Omental fat pad (tissue), 3 donors: ENCODE measurements at regions not wholly inside any gene's neighbourhood (a gene's known extent, or its start where the extent isn't known, plus 50 kb on each side); places are given as distances from the start of the nearest gene placed in this dataset.

ENCODE experiments used
- ATAC-seq: fragments of 150-250 bp; one replicate; pipeline ENCODE4 v1.9.1; 2016; ENCODE audit warnings: mild to moderate bottlenecking, moderate library complexity; ENCODE audit not compliant: low FRiP score
- DNase-seq: peaks from one replicate; pipeline ENCODE4 v3.0.0-alpha.2; 2019; ENCODE audit warnings: low spot score
- CTCF ChIP-seq, 3 donors: fragments of 450-650 bp; IDR thresholded peaks; one replicate each; pipeline ENCODE4 v1.5.1; 2016 to 2017; ENCODE audit warnings: antibody characterized with exemption in 3 of 3, mild to moderate bottlenecking in 3 of 3, moderate library complexity in 2 of 3

- ATAC-seq (no peak), DNase-seq (no peak)
- no peak for TF ChIP-seq CTCF (IDR thresholded peaks at IDR 0.05)
Measured at GRCh38 chr21:15992171-15992570, 262.4 kb downstream of the USP25 start.

GRCh38 chr21:15993951-15994350 is 264.2 kb downstream of the USP25 start:
- ATAC-seq (no peak), DNase-seq (no peak)
- TF ChIP-seq CTCF (IDR thresholded peaks at IDR 0.05) = no peak

- DNase-seq = no peak
- no peak for TF ChIP-seq CTCF (IDR thresholded peaks at IDR 0.05)
- no peak for ATAC-seq
Measured at GRCh38 chr21:15999741-16000140, 270.0 kb downstream of the USP25 start.

- DNase-seq = no peak
- TF ChIP-seq CTCF (IDR thresholded peaks at IDR 0.05) = no peak
- ATAC-seq = no peak
Measured at GRCh38 chr21:16002874-16003466, 273.2 kb downstream of the USP25 start.

- TF ChIP-seq CTCF (IDR thresholded peaks at IDR 0.05) = no peak
- ATAC-seq (no peak), DNase-seq (no peak)
Measured at GRCh38 chr21:16004086-16004485, 274.3 kb downstream of the USP25 start.

- no peak for TF ChIP-seq CTCF (IDR thresholded peaks at IDR 0.05)
- DNase-seq (no peak), ATAC-seq (no peak)
Measured at GRCh38 chr21:16004523-16004922, 274.7 kb downstream of the USP25 start.

GRCh38 chr21:16005996-16006395 is 276.2 kb downstream of the USP25 start:
- TF ChIP-seq CTCF (IDR thresholded peaks at IDR 0.05) = no peak
- ATAC-seq (no peak), DNase-seq (no peak)
